ENCODE measurements at regions not wholly inside any gene's neighbourhood (a gene's known extent, or its start where the extent isn't known, plus 50 kb on each side); places are given as distances from the start of the nearest gene placed in this dataset.
A peak's percentile ranks its signal among the peaks of the same experiment; 100 is the strongest.

DNA sequence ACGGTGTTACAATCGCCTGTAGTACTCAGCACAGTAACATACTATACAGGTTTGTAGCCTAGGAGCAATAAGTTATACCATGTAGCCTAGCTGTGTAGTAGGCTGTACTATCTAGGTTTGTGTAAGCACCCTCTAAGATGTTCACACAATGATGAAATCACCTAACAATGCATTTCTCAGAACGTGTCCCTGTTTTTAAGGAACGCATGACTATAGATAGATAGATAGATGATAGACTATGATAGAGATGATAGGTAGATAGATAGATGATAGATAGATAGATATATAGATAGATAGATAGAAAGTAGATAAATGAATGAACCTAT lies 203.9 kb downstream of the FAM76B start:
- Mint-ChIP-seq H3K27ac (ENCODE audit: unreplicated experiment) (no peak overlapping the region), H3K27me3 (ENCODE audit: low read depth) (no peaks in the 10 kb centered on the region), H3K9me3 (peaks cover 8% of the 10 kb centered on the region), H3K36me3 (ENCODE audit: low read depth) (no peaks in the 10 kb centered on the region), H3K4me1 (peaks cover 39% of the 10 kb centered on the region), H3K4me3 (no peak overlapping the region)
- TF ChIP-seq, protein P1, sequence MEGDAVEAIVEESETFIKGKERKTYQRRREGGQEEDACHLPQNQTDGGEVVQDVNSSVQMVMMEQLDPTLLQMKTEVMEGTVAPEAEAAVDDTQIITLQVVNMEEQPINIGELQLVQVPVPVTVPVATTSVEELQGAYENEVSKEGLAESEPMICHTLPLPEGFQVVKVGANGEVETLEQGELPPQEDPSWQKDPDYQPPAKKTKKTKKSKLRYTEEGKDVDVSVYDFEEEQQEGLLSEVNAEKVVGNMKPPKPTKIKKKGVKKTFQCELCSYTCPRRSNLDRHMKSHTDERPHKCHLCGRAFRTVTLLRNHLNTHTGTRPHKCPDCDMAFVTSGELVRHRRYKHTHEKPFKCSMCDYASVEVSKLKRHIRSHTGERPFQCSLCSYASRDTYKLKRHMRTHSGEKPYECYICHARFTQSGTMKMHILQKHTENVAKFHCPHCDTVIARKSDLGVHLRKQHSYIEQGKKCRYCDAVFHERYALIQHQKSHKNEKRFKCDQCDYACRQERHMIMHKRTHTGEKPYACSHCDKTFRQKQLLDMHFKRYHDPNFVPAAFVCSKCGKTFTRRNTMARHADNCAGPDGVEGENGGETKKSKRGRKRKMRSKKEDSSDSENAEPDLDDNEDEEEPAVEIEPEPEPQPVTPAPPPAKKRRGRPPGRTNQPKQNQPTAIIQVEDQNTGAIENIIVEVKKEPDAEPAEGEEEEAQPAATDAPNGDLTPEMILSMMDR (conservative IDR thresholded peaks at IDR 0.05): no peak
- no peak for DNase-seq (ENCODE audit: low read depth, low spot score)

DNA sequence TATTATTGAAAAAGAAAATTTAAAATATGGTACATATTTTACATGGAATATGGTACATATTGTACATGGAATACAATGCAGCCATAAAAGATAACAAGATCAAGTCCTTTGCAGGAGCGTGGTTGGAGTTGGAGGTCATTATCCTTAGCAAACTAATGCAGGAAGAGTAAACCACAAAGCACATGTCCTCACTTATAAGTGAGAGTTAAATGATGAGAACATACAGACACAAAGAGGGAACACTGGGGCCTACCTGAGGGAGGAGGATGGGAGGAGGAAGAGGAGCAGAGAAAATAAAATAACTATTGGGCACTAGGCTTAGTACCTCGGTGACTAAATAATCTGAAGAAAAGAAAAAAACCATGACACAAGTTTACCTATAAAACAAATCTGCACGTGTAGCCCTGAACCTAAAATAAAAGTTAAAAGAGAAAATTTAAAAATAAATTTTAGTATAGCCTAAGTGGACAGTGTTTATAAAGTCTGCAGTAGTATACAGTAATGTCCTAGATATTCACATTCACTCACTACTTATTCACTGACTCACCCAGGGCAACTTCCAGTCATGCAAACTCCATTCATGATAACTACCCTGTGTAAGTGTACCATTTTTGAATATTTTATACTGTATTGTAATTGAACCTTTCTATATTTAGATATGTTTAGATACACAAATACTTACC lies 204.4 kb downstream of the FAM76B start:
- H3K9me3 Mint-ChIP-seq: peaks cover 8% of the 10 kb centered on the region
- H3K27me3 Mint-ChIP-seq (ENCODE audit: low read depth): no peaks in the 10 kb centered on the region
- H3K4me3 Mint-ChIP-seq: no peak overlapping the region
- H3K4me1 Mint-ChIP-seq: peaks cover 37% of the 10 kb centered on the region
- no peak for DNase-seq (ENCODE audit: low read depth, low spot score)
- no peaks in the 10 kb centered on the region for H3K36me3 Mint-ChIP-seq (ENCODE audit: low read depth)
- H3K27ac Mint-ChIP-seq (ENCODE audit: unreplicated experiment): peak overlapping the region; percentile 2
- TF ChIP-seq, protein P1 (conservative IDR thresholded peaks at IDR 0.05): no peak

DNA sequence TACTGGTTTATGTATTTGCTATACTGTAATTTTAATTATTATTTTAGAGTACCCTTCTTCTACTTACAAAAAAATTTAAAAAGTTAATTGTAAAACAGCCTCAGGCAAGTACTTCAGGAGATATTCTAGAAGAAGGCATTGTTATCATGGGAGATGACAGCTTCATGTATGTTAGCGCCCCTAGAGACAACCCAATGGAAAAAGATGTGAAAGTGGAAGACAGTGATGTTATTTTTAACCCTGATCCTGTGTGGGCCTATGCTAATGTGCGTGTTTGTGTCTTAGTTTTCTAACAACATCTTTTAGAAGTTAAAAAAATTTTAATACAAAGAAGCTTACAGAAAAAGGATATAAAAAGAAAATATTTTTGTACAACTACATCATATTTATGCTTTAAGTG lies 205.0 kb downstream of the FAM76B start:
- Mint-ChIP-seq H3K27ac (ENCODE audit: unreplicated experiment) (no peak overlapping the region), H3K27me3 (ENCODE audit: low read depth) (no peaks in the 10 kb centered on the region), H3K36me3 (ENCODE audit: low read depth) (peaks cover 1% of the 10 kb centered on the region), H3K9me3 (peaks cover 10% of the 10 kb centered on the region), H3K4me3 (no peak overlapping the region), H3K4me1 (peaks cover 32% of the 10 kb centered on the region)
- TF ChIP-seq, protein P1 (conservative IDR thresholded peaks at IDR 0.05): no peak
- no peak for DNase-seq (ENCODE audit: low read depth, low spot score)

DNA sequence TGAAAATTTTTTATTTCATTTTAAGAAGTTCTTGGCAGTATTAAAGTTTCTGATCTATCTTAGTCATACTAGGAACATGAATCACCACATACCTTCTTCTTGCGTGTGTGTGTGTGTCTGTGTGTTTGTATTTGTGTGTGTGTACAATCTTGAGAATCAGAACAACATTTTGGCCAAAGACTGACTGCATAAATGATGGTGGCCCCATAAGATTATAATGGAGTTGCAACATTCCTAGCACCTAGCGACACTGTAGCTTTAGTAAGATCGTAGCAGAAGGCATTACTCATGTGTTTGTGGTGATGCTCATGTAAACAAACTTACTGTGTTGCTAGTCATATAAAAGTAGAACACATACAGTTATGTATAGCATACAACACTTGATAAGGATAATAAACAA lies 205.4 kb downstream of the FAM76B start:
- Mint-ChIP-seq H3K27me3 (ENCODE audit: low read depth) (no peaks in the 10 kb centered on the region), H3K36me3 (ENCODE audit: low read depth) (peaks cover 3% of the 10 kb centered on the region), H3K4me3 (no peak overlapping the region), H3K27ac (ENCODE audit: unreplicated experiment) (peak overlapping the region; percentile 44), H3K4me1 (peaks cover 32% of the 10 kb centered on the region), H3K9me3 (peaks cover 13% of the 10 kb centered on the region)
- TF ChIP-seq, protein P1 (conservative IDR thresholded peaks at IDR 0.05): no peak
- no peak for DNase-seq (ENCODE audit: low read depth, low spot score)

DNA sequence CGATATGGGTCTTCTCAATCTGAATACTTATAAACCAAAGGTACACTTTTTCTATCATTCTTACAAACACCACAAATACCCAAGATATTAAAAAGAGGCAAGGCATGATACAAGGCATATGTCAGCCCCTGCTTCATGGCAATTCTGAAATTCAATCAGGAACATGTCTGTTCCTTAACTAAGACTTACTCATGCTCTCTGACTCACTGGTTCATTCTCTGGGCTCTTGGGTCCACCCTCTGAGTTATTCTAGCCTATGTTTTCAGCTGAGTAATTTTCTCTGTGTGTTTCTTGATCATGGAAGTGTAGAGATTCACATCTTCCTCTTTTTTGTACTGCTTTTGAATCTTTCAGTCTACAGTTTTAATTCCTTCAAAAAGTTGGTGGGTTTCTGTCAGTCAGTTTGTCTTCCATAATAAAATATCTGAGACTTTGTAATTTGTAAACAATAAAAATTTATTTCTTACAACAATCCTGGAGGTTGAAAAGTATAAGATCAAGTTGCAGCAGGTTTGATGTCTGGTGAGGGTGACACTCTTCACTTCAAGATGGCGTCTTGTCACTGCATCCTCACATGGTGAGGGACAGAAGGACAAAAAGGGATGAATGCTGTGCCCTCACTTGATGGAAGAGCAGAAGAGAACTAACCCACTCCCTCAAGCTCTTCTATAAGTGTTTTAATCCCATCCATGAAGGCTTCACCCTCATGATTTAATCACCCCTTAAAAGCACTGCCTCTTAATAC lies 211.7 kb downstream of the FAM76B start:
- TF ChIP-seq, protein P1 (conservative IDR thresholded peaks at IDR 0.05): no peak

More for the DNA sequence above, 211.7 kb downstream of the FAM76B start:
- H3K9me3 Mint-ChIP-seq: peaks cover 11% of the 10 kb centered on the region
- peaks cover 20% of the 10 kb centered on the region for H3K4me1 Mint-ChIP-seq
- no peak for DNase-seq (ENCODE audit: low read depth, low spot score)
- peaks cover 3% of the 10 kb centered on the region for H3K36me3 Mint-ChIP-seq (ENCODE audit: low read depth)
- no peak overlapping the region for H3K27ac Mint-ChIP-seq (ENCODE audit: unreplicated experiment)
- H3K4me3 Mint-ChIP-seq: no peak overlapping the region
- no peaks in the 10 kb centered on the region for H3K27me3 Mint-ChIP-seq (ENCODE audit: low read depth)
